Chondrocyte (in vitro differentiated cells): ENCODE measurements at regions not wholly inside any gene's neighbourhood (a gene's known extent, or its start where the extent isn't known, plus 50 kb on each side); places are given as distances from the start of the nearest gene placed in this dataset.
"Not testable (repeated sequence)": the region's sequence is repeated elsewhere in the genome, so short reads cannot be mapped to it uniquely, and the experiment has no call there.

Experiments
- DNase-seq: peaks from one replicate; pipeline ENCODE4 v3.0.0; 2021; ENCODE audit warnings: mixed read lengths, low spot score
- H3K27ac Mint-ChIP-seq: one replicate; pipeline ENCODE4 v1.8.0; 2021; ENCODE audit warnings: mild to moderate bottlenecking, moderate library complexity, mixed read lengths; ENCODE audit not compliant: unreplicated experiment
- H3K27me3 Mint-ChIP-seq: 2 replicates; pipeline ENCODE4 v1.8.0; 2021; ENCODE audit warnings: low read depth, mixed read lengths
- H3K36me3 Mint-ChIP-seq: 2 replicates; pipeline ENCODE4 v1.8.0; 2021; ENCODE audit warnings: low read depth, mixed read lengths
- H3K4me1 Mint-ChIP-seq: 2 replicates; pipeline ENCODE4 v1.8.0; 2021; ENCODE audit warnings: low read depth, mild to moderate bottlenecking, mixed read lengths
- H3K4me3 Mint-ChIP-seq: one replicate; pipeline ENCODE4 v1.8.0; 2021; ENCODE audit warnings: mild to moderate bottlenecking, moderate library complexity, mixed read lengths; ENCODE audit not compliant: unreplicated experiment
- H3K9me3 Mint-ChIP-seq: 2 replicates; pipeline ENCODE4 v1.8.0; 2021; ENCODE audit warnings: low read depth, mixed read lengths
- CTCF ChIP-seq: fragments of 200-600 bp; sonication (generic); IDR thresholded peaks from 2 replicates; pipeline ENCODE4 v1.5.0; 2021; ENCODE audit warnings: antibody characterized with exemption, mild to moderate bottlenecking, moderate library complexity

GRCh38 chr11:47928426-47928825 lies 51.9 kb upstream of the PTPRJ start:
- no peak overlapping the region for H3K4me3 Mint-ChIP-seq

GRCh38 chr11:47924184-47924691 lies 56.1 kb upstream of the PTPRJ start:
- no peak for DNase-seq

More at GRCh38 chr11:47928426-47928825, 51.9 kb upstream of the PTPRJ start:
- no peak for TF ChIP-seq CTCF
- no peak overlapping the region for H3K27ac Mint-ChIP-seq
- peaks cover 23% of the 10 kb centered on the region for H3K4me1 Mint-ChIP-seq
- DNase-seq, result no peak
- H3K27me3 Mint-ChIP-seq, result no peaks in the 10 kb centered on the region
- H3K9me3 Mint-ChIP-seq, result no peaks in the 10 kb centered on the region
- no peaks in the 10 kb centered on the region for H3K36me3 Mint-ChIP-seq

GRCh38 chr11:47923667-47924066 lies 56.7 kb upstream of the PTPRJ start:
- Mint-ChIP-seq H3K4me1 (peaks cover 24% of the 10 kb centered on the region), H3K4me3 (no peak overlapping the region), H3K36me3 (no peaks in the 10 kb centered on the region), H3K9me3 (no peaks in the 10 kb centered on the region), H3K27ac (peak overlapping the region; percentile 67), H3K27me3 (no peaks in the 10 kb centered on the region)
- no peak for TF ChIP-seq CTCF
- DNase-seq, result no peak

More at GRCh38 chr11:47924184-47924691, 56.1 kb upstream of the PTPRJ start:
- H3K4me1 Mint-ChIP-seq, result peaks cover 18% of the 10 kb centered on the region
- peak overlapping the region; percentile 67 for H3K27ac Mint-ChIP-seq
- H3K9me3 Mint-ChIP-seq, result no peaks in the 10 kb centered on the region
- H3K4me3 Mint-ChIP-seq, result no peak overlapping the region
- TF ChIP-seq CTCF, result no peak
- no peaks in the 10 kb centered on the region for H3K36me3 Mint-ChIP-seq
- no peaks in the 10 kb centered on the region for H3K27me3 Mint-ChIP-seq

- H3K36me3 Mint-ChIP-seq, H3K27me3 Mint-ChIP-seq, H3K4me3 Mint-ChIP-seq, H3K27ac Mint-ChIP-seq, DNase-seq, H3K9me3 Mint-ChIP-seq: not testable (repeated sequence)
- peaks cover 37% of the 10 kb centered on the region for H3K4me1 Mint-ChIP-seq
Measured at GRCh38 chr11:47921080-47921555, 59.2 kb upstream of the PTPRJ start.

GRCh38 chr11:47918882-47919495 lies 61.4 kb upstream of the PTPRJ start:
- H3K4me1 Mint-ChIP-seq, result peaks cover 31% of the 10 kb centered on the region
- H3K4me3 Mint-ChIP-seq, result no peak overlapping the region
- H3K27me3 Mint-ChIP-seq, result no peaks in the 10 kb centered on the region
- DNase-seq, result no peak
- H3K9me3 Mint-ChIP-seq, result no peaks in the 10 kb centered on the region
- no peaks in the 10 kb centered on the region for H3K36me3 Mint-ChIP-seq
- H3K27ac Mint-ChIP-seq, result peak overlapping the region; percentile 82
- TF ChIP-seq CTCF, result no peak

GRCh38 chr11:47918370-47918690 lies 62.0 kb upstream of the PTPRJ start:
- TF ChIP-seq CTCF, result no peak
- no peaks in the 10 kb centered on the region for H3K27me3 Mint-ChIP-seq
- no peak for DNase-seq
- H3K9me3 Mint-ChIP-seq, result no peaks in the 10 kb centered on the region
- H3K36me3 Mint-ChIP-seq, result no peaks in the 10 kb centered on the region
- H3K4me1 Mint-ChIP-seq, result peaks cover 25% of the 10 kb centered on the region
- peak overlapping the region; percentile 19 for H3K27ac Mint-ChIP-seq
- H3K4me3 Mint-ChIP-seq, result no peak overlapping the region
